ENCODE measurements at regions not wholly inside any gene's neighbourhood (a gene's known extent, or its start where the extent isn't known, plus 50 kb on each side); places are given as distances from the start of the nearest gene placed in this dataset.

GRCh38 chr2:16853088-16853487 is 187.5 kb upstream of the CYRIA start:
- Mint-ChIP-seq H3K9me3 (no peaks in the 10 kb centered on the region; a peak in 1 of 5 replicates), H3K4me1 (no peaks in the 10 kb centered on the region), H3K4me3 (no peak overlapping the region), H3K27me3 (ENCODE audit: low read depth) (no peaks in the 10 kb centered on the region; the same call in none of the 2 replicates), H3K36me3 (ENCODE audit: insufficient read depth in 1 of 3, low read depth in 3 of 3) (no peaks in the 10 kb centered on the region), H3K27ac (no peak overlapping the region)
- no CpG with 5 or more reads among the region's 4 CpGs for WGBS (ENCODE audit: extremely low coverage, insufficient read length, low lambda C conversion rate)
- Histone ChIP-seq H4K20me1 (ENCODE audit: control insufficient read depth, insufficient read depth, insufficient read length) (no peaks in the 10 kb centered on the region), H2BK5ac (ENCODE audit: insufficient read length, low read length) (no peak overlapping the region), H3K23me2 (ENCODE audit: insufficient read length, low read depth, low read length, poor library complexity, severe bottlenecking) (no peaks in the 10 kb centered on the region), H3K79me2 (ENCODE audit: insufficient read depth, low read length) (no peaks in the 10 kb centered on the region), H3K23ac (ENCODE audit: insufficient read length, low read depth, low read length) (no peak overlapping the region), H2BK120ac (ENCODE audit: low read depth, low read length, poor library complexity, severe bottlenecking) (no peak overlapping the region), H3K4me2 (ENCODE audit: insufficient read depth, insufficient read length, low read length) (no peak overlapping the region), H3K4me1 (ENCODE audit: insufficient read depth, low read length) (no peaks in the 10 kb centered on the region), H3K27ac (ENCODE audit: insufficient read length, low read depth, low read length) (no peak overlapping the region), H3K56ac (ENCODE audit: insufficient read length, low read depth, low read length) (no peak overlapping the region), H3K27me3 (ENCODE audit: insufficient read depth, low read length) (no peaks in the 10 kb centered on the region), H3K9me3 (ENCODE audit: control insufficient read depth, low read depth, low read length) (no peaks in the 10 kb centered on the region), H4K8ac (replicated peaks; ENCODE audit: insufficient read length, low read depth, low read length) (no peak overlapping the region), H2BK15ac (ENCODE audit: low read depth, low read length) (no peak overlapping the region), H3K4ac (ENCODE audit: low read depth, low read length) (no peak overlapping the region), H3K18ac (ENCODE audit: insufficient read length, low read depth, low read length) (no peak overlapping the region), H3T11ph (ENCODE audit: low read length) (no peak overlapping the region), H2AFZ (ENCODE audit: low read length) (no peak overlapping the region), H4K5ac (ENCODE audit: insufficient read length, low read depth, low read length) (no peak overlapping the region), H3K14ac (ENCODE audit: insufficient read depth, low read length) (no peak overlapping the region), H2BK20ac (ENCODE audit: low read depth, low read length, poor library complexity, severe bottlenecking) (no peak overlapping the region), H4K91ac (ENCODE audit: insufficient read length, low read depth, low read length) (no peak overlapping the region), H3K9ac (ENCODE audit: extremely low read depth, insufficient read length, low read length) (no peak overlapping the region), H3K79me1 (ENCODE audit: insufficient read depth, low read depth, low read length, poor library complexity, severe bottlenecking) (no peaks in the 10 kb centered on the region), H2BK12ac (ENCODE audit: insufficient read length, low read depth, low read length) (no peak overlapping the region), H2AK5ac (ENCODE audit: insufficient read length, low read length) (no peak overlapping the region)
- DNase-seq, result no peak
- TF ChIP-seq CTCF (conservative IDR thresholded peaks at IDR 0.05), result no peak

Measured in H9 (cell line).